ENCODE measurements at regions not wholly inside any gene's neighbourhood (a gene's known extent, or its start where the extent isn't known, plus 50 kb on each side); places are given as distances from the start of the nearest gene placed in this dataset.

- TF ChIP-seq CTCF (conservative IDR thresholded peaks at IDR 0.05; ENCODE audit: low read depth, low read length) = no peak
- TF ChIP-seq MAFK (IDR thresholded peaks at IDR 0.05; ENCODE audit: low read depth, low read length) = no peak
These were observed 160.3 kb downstream of the SMAD6 start for GRCh38 chr15:66862111-66862939.
